SK-N-SH treated with all-trans-retinoic acid at 6 μM for 48 hours (cell line): ENCODE measurements at regions not wholly inside any gene's neighbourhood (a gene's known extent, or its start where the extent isn't known, plus 50 kb on each side); places are given as distances from the start of the nearest gene placed in this dataset.

Experiments
- ATAC-seq: fragments of 200-7000 bp; cut with Tn5 transposase; 3 replicates; pipeline ENCODE4 v1.9.1; 2020; ENCODE audit warnings: mild to moderate bottlenecking, moderate library complexity
- ARNTL ChIP-seq: fragments of 450-650 bp; formaldehyde crosslinking; IDR thresholded peaks from 2 replicates; pipeline ENCODE4 v1.5.0; 2020; ENCODE audit warnings: low read depth, mild to moderate bottlenecking, moderate library complexity, borderline replicate concordance
- BACH2 ChIP-seq: fragments of 250-450 bp; sonication (Bioruptor Pico); IDR thresholded peaks from 2 replicates; pipeline ENCODE4 v1.9.0; 2021; ENCODE audit warnings: mild to moderate bottlenecking, borderline replicate concordance
- CSDC2 ChIP-seq: fragments of 250-450 bp; sonication (Bioruptor Pico); IDR thresholded peaks from 2 replicates; pipeline ENCODE4 v1.5.0; 2020; ENCODE audit warnings: mild to moderate bottlenecking, moderate library complexity
- ESRRG ChIP-seq: fragments of 250-450 bp; sonication (Bioruptor Pico); IDR thresholded peaks from 2 replicates; pipeline ENCODE4 v1.6.1; 2021; ENCODE audit warnings: mild to moderate bottlenecking
- GLIS3 ChIP-seq: fragments of 250-450 bp; sonication (Bioruptor Pico); IDR thresholded peaks from 2 replicates; pipeline ENCODE4 v1.5.0; 2020; ENCODE audit warnings: mild to moderate bottlenecking, moderate library complexity
- ISL1 ChIP-seq: fragments of 250-450 bp; sonication (Bioruptor Pico); IDR thresholded peaks from 2 replicates; pipeline ENCODE4 v2.1.2; 2022; ENCODE audit warnings: mild to moderate bottlenecking, moderate library complexity
- OSR1 ChIP-seq: fragments of 250-450 bp; sonication (Bioruptor Pico); IDR thresholded peaks from 2 replicates; pipeline ENCODE4 v1.8.0; 2022; ENCODE audit warnings: moderate library complexity, mild to moderate bottlenecking, inconsistent platforms
- PATZ1 ChIP-seq: fragments of 250-450 bp; sonication (Bioruptor Pico); IDR thresholded peaks from 2 replicates; pipeline ENCODE4 v1.8.0; 2020; ENCODE audit warnings: mild to moderate bottlenecking, moderate library complexity, borderline replicate concordance
- PPARA ChIP-seq: fragments of 250-450 bp; sonication (Bioruptor Pico); IDR thresholded peaks from 2 replicates; pipeline ENCODE4 v1.5.0; 2020; ENCODE audit warnings: mild to moderate bottlenecking, borderline replicate concordance
- RARB ChIP-seq: fragments of 250-450 bp; sonication (Bioruptor Pico); IDR thresholded peaks from 2 replicates; pipeline ENCODE4 v1.8.0; 2021; ENCODE audit warnings: mild to moderate bottlenecking, moderate library complexity
- SNAI2 ChIP-seq: fragments of 250-450 bp; sonication (Bioruptor Pico); IDR thresholded peaks from 2 replicates; pipeline ENCODE4 v1.5.0; 2020; ENCODE audit warnings: mild to moderate bottlenecking, moderate library complexity
- TCF4 ChIP-seq: fragments of 250-450 bp; sonication (Bioruptor Pico); IDR thresholded peaks from 2 replicates; pipeline ENCODE4 v1.8.0; 2021; ENCODE audit warnings: mild to moderate bottlenecking, moderate library complexity, borderline replicate concordance
- TOX ChIP-seq: fragments of 250-450 bp; sonication (Bioruptor Pico); IDR thresholded peaks from 2 replicates; pipeline ENCODE4 v1.8.0; 2021; ENCODE audit warnings: mild to moderate bottlenecking, moderate library complexity, borderline replicate concordance
- ZC3H10 ChIP-seq: fragments of 250-450 bp; sonication (Bioruptor Pico); IDR thresholded peaks from 2 replicates; pipeline ENCODE4 v1.5.1; 2021; ENCODE audit warnings: mild to moderate bottlenecking, moderate library complexity
- ZFP3 ChIP-seq: fragments of 250-450 bp; sonication (Bioruptor Pico); IDR thresholded peaks from 2 replicates; pipeline ENCODE4 v1.5.0; 2020; ENCODE audit warnings: mild to moderate bottlenecking, moderate library complexity
- ZFP30 ChIP-seq: fragments of 450-650 bp; formaldehyde crosslinking; IDR thresholded peaks from 2 replicates; pipeline ENCODE4 v1.5.0; 2022; ENCODE audit warnings: mild to moderate bottlenecking, moderate library complexity
- ZNF70 ChIP-seq: fragments of 450-650 bp; formaldehyde crosslinking; IDR thresholded peaks from 2 replicates; pipeline ENCODE4 v1.5.0; 2020; ENCODE audit warnings: mild to moderate bottlenecking, moderate library complexity
- ZNF8 ChIP-seq: fragments of 450-650 bp; formaldehyde crosslinking; IDR thresholded peaks from 2 replicates; pipeline ENCODE4 v1.5.0; 2020; ENCODE audit warnings: mild to moderate bottlenecking, moderate library complexity
- TF ChIP-seq, protein P1 (sequence below): fragments of 250-450 bp; sonication (Bioruptor Pico); IDR thresholded peaks from 2 replicates; pipeline ENCODE4 v1.5.1; 2021; ENCODE audit warnings: mild to moderate bottlenecking, moderate library complexity
- TF ChIP-seq, protein P2 (sequence below): fragments of 250-450 bp; sonication (Bioruptor Pico); IDR thresholded peaks from 2 replicates; pipeline ENCODE4 v1.5.0; 2020; ENCODE audit warnings: mild to moderate bottlenecking, moderate library complexity
- TF ChIP-seq, protein P3 (sequence below): fragments of 250-450 bp; sonication (Bioruptor Pico); IDR thresholded peaks from 2 replicates; pipeline ENCODE4 v1.5.1; 2020; ENCODE audit warnings: low read depth, mild to moderate bottlenecking, moderate library complexity

GRCh38 chr6:18629571-18629970 is 242.4 kb downstream of the RNF144B start:
- TF ChIP-seq PATZ1 (CRISPR knock-in tag): no peak
- no peak for TF ChIP-seq ISL1 (CRISPR knock-in tag)
- TF ChIP-seq ARNTL (CRISPR knock-in tag): no peak
- TF ChIP-seq RARB: no peak
- no peak for TF ChIP-seq BACH2
- no peak for TF ChIP-seq SNAI2 (CRISPR knock-in tag)
- TF ChIP-seq PPARA (CRISPR knock-in tag): no peak
- TF ChIP-seq ZFP3: no peak
- no peak for TF ChIP-seq ZFP30
- TF ChIP-seq, protein P1, sequence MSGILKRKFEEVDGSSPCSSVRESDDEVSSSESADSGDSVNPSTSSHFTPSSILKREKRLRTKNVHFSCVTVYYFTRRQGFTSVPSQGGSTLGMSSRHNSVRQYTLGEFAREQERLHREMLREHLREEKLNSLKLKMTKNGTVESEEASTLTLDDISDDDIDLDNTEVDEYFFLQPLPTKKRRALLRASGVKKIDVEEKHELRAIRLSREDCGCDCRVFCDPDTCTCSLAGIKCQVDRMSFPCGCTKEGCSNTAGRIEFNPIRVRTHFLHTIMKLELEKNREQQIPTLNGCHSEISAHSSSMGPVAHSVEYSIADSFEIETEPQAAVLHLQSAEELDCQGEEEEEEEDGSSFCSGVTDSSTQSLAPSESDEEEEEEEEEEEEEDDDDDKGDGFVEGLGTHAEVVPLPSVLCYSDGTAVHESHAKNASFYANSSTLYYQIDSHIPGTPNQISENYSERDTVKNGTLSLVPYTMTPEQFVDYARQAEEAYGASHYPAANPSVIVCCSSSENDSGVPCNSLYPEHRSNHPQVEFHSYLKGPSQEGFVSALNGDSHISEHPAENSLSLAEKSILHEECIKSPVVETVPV (CRISPR knock-in tag): no peak
- TF ChIP-seq CSDC2 (CRISPR knock-in tag): no peak
- TF ChIP-seq ZNF8 (CRISPR knock-in tag): no peak
- TF ChIP-seq TOX: no peak
- TF ChIP-seq, protein P2, sequence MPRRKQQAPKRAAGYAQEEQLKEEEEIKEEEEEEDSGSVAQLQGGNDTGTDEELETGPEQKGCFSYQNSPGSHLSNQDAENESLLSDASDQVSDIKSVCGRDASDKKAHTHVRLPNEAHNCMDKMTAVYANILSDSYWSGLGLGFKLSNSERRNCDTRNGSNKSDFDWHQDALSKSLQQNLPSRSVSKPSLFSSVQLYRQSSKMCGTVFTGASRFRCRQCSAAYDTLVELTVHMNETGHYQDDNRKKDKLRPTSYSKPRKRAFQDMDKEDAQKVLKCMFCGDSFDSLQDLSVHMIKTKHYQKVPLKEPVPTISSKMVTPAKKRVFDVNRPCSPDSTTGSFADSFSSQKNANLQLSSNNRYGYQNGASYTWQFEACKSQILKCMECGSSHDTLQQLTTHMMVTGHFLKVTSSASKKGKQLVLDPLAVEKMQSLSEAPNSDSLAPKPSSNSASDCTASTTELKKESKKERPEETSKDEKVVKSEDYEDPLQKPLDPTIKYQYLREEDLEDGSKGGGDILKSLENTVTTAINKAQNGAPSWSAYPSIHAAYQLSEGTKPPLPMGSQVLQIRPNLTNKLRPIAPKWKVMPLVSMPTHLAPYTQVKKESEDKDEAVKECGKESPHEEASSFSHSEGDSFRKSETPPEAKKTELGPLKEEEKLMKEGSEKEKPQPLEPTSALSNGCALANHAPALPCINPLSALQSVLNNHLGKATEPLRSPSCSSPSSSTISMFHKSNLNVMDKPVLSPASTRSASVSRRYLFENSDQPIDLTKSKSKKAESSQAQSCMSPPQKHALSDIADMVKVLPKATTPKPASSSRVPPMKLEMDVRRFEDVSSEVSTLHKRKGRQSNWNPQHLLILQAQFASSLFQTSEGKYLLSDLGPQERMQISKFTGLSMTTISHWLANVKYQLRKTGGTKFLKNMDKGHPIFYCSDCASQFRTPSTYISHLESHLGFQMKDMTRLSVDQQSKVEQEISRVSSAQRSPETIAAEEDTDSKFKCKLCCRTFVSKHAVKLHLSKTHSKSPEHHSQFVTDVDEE (CRISPR knock-in tag): no peak
- no peak for TF ChIP-seq ZC3H10 (CRISPR knock-in tag)
- no peak for TF ChIP-seq ESRRG (CRISPR knock-in tag)
- no peak for TF ChIP-seq OSR1 (CRISPR knock-in tag)
- no peak for TF ChIP-seq ZNF70 (CRISPR knock-in tag)
- no peak for ATAC-seq

GRCh38 chr6:18632670-18633410 is 245.7 kb downstream of the RNF144B start:
- ATAC-seq: no peak
- no peak for TF ChIP-seq PATZ1 (CRISPR knock-in tag)

DNA sequence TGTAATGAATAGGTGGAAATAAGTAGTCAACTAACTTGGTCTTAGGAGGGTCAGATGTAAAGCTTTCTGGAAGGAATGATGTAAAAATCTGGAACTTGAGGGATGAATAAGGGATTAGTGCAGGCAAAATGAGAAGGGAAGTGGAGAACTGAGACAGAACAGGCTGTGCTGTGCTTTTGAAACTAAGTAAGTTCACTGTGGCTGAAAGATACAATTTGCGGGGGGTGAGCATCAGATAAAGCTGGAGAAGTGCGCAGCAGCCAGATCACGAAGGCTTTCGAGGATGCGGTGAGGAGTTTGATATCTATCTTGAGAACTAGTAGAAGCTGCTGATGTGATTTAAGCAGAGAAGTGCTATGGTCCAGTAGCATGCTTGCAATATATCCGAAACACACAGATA is 247.8 kb downstream of the RNF144B start:
- ATAC-seq: no peak
- no peak for TF ChIP-seq OSR1 (CRISPR knock-in tag)
- TF ChIP-seq ZFP30: no peak
- TF ChIP-seq, protein P1 (CRISPR knock-in tag): no peak
- TF ChIP-seq ZFP3: no peak
- TF ChIP-seq, protein P3, sequence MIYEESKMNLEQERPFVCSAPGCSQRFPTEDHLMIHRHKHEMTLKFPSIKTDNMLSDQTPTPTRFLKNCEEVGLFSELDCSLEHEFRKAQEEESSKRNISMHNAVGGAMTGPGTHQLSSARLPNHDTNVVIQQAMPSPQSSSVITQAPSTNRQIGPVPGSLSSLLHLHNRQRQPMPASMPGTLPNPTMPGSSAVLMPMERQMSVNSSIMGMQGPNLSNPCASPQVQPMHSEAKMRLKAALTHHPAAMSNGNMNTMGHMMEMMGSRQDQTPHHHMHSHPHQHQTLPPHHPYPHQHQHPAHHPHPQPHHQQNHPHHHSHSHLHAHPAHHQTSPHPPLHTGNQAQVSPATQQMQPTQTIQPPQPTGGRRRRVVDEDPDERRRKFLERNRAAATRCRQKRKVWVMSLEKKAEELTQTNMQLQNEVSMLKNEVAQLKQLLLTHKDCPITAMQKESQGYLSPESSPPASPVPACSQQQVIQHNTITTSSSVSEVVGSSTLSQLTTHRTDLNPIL: no peak
- no peak for TF ChIP-seq GLIS3 (CRISPR knock-in tag)
- TF ChIP-seq TCF4: no peak
- TF ChIP-seq PATZ1 (CRISPR knock-in tag): no peak
- no peak for TF ChIP-seq ISL1 (CRISPR knock-in tag)
- no peak for TF ChIP-seq SNAI2 (CRISPR knock-in tag)
- no peak for TF ChIP-seq ZC3H10 (CRISPR knock-in tag)
- TF ChIP-seq ZNF8 (CRISPR knock-in tag): no peak
- TF ChIP-seq TOX: no peak
- TF ChIP-seq RARB: no peak
- no peak for TF ChIP-seq ESRRG (CRISPR knock-in tag)
- no peak for TF ChIP-seq ZNF70 (CRISPR knock-in tag)
